ENCODE measurements at regions not wholly inside any gene's neighbourhood (a gene's known extent, or its start where the extent isn't known, plus 50 kb on each side); places are given as distances from the start of the nearest gene placed in this dataset.

GRCh38 chr3:188104050-188104449 lies 49.9 kb upstream of the LPP start:
- TF ChIP-seq POLR2A (IDR thresholded peaks at IDR 0.05): no peak
- TF ChIP-seq POLR2AphosphoS5 (IDR thresholded peaks at IDR 0.05): no peak

Measured in spleen (tissue), 3 donors.